ENCODE measurements at regions not wholly inside any gene's neighbourhood (a gene's known extent, or its start where the extent isn't known, plus 50 kb on each side); places are given as distances from the start of the nearest gene placed in this dataset.
A peak's percentile ranks its signal among the peaks of the same experiment; 100 is the strongest.
"Not testable (repeated sequence)": the region's sequence is repeated elsewhere in the genome, so short reads cannot be mapped to it uniquely, and the experiment has no call there.

DNA sequence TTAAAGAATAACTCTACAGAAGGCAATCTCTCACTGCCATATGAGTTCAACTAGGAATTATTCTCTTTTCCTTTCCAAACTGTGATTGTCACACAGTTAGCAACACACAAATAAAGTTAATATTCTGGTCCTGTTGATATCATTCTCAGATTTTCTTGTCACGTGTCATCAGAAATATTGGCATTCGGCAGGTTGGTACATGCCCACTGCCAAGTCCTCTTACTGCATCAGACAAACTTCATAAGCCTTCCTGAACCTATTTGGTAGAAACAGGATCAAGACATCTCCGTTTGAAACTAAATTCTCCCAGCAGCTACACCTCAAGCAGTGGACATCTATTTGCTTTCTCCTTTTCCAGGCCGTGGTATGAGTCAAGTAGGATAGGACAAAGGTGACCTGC is 177.9 kb upstream of the SOX2 start:
- DNase-seq: no peak

- no peak for DNase-seq
Measured at GRCh38 chr3:181530584-181530983, 181.1 kb upstream of the SOX2 start.

- no peak for DNase-seq
Measured at GRCh38 chr3:181521831-181522230, 189.9 kb upstream of the SOX2 start.

DNA sequence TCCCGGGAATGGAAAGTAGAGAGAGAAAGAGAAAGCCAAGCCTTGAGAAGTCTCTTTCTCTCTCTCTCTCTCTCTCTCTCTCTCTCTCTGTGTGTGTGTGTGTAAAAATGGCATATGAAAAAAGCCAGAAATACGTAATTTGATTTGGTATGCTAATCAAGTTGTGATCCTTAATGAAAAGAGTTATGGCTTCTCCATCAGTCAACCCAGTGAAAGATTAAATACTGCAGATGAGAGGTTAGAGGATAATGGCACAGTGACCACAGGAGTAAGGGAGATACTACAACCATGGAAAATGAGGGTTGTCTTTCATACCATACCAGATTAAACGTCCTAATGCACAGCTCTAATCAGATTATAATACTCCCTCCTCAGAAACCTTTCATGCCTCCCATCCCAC is 193.5 kb upstream of the SOX2 start:
- no peak for DNase-seq

- DNase-seq: no peak
Measured at GRCh38 chr3:181512787-181513186, 198.9 kb upstream of the SOX2 start.

DNA sequence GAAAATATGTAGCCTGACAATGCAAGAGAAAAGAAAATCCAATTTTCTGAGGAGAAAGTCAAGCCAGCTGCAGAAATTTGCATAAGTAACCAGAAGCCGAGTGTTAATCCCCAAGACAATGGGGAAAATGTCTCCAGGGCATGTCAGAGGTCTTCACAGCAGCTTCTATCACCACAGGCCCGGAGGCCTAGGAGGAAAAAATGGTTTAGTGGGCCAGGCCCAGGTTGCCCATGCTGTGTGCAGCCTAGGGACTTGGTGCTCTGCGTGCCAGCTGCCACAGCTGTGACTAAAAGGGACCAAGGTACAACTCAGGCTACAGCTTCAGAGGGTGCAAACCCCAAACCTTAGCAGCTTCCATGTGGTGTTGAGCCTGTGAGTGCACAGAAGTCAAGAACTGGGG is 201.2 kb upstream of the SOX2 start:
- DNase-seq: no peak

GRCh38 chr3:181497358-181497757 is 214.4 kb upstream of the SOX2 start:
- no peak for DNase-seq

GRCh38 chr3:181493423-181493822 is 218.3 kb upstream of the SOX2 start:
- DNase-seq: no peak

GRCh38 chr3:181488536-181488935 is 223.2 kb upstream of the SOX2 start:
- DNase-seq: no peak

- DNase-seq: no peak
Measured at GRCh38 chr3:181487236-181487978, 224.3 kb upstream of the SOX2 start.

- DNase-seq: peak; percentile 55 to 60
Measured at GRCh38 chr3:181486141-181486885, 225.4 kb upstream of the SOX2 start.

- no peak for DNase-seq
Measured at GRCh38 chr3:181484026-181484425, 227.7 kb upstream of the SOX2 start.

- not testable (repeated sequence) for DNase-seq
Measured at GRCh38 chr3:181475146-181475545, 236.6 kb upstream of the SOX2 start.

DNA sequence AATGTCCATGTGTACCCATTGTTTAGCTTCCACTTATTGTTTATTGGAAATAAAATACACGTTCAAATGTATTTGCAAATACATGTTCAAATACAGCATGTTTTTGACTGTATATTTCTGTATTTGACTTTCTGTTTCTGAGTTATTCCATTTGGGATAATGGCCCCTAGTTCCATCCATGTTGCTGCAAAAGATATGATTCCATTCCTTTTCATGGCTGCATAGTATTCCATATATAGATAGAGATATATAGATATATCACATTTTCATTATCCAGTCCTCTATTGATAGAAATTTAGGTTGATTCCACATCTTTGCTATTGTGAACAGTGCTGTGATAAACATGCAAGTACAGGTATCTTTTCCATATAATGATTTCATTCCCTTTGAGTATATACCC is 241.4 kb upstream of the SOX2 start:
- no peak for DNase-seq

DNA sequence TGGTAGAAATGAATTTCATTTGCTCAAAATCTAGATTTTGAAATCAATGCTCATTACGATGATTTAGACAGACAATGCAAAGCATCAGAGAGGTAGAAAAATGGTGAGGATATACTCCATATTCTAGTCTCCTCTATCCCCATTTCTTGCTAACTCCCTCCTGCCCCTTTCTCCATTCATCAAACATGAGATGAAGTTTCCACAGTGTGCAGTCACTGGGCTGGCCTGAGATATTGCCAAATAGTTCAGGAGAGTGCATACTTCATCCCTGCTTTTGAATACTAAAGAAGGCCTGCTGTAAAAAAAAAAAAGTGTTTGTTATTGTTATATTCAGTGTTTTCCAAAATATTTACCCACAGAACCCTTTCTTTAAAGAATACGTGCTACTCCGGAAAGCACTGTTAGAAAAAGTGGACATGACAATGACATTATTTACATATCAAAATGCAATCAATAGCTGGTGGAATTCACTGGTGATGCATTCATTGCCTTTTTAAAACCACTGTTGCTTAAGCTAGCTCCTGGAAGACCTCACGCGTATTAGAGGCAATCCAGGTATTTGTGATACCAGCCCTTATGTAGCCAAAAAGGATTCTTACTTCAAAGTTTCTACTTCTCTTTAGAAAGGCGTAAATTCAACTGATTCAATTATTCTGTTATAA is 247.6 kb upstream of the SOX2 start:
- no peak for DNase-seq

DNA sequence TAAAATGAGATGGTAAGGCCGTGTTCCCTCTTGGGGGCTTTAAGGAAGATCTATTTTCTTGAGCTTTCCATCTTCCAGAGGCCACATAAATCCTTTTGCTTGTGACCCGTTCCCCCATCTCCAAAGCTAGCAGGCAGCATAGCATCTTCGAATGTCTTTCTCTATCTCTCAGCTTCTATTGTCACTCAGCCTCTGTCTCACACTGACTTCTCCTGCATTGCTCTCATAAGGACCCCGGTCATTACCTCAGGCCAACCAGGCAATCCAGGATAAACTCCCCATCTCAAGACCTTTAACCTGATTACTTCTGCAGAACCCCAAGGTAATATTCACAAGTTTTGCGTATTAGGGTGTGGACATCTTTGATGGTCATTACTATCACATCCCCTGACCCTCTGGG is 250.3 kb upstream of the SOX2 start:
- no peak for DNase-seq

GRCh38 chr3:181459516-181459915 is 252.2 kb upstream of the SOX2 start:
- no peak for DNase-seq

DNA sequence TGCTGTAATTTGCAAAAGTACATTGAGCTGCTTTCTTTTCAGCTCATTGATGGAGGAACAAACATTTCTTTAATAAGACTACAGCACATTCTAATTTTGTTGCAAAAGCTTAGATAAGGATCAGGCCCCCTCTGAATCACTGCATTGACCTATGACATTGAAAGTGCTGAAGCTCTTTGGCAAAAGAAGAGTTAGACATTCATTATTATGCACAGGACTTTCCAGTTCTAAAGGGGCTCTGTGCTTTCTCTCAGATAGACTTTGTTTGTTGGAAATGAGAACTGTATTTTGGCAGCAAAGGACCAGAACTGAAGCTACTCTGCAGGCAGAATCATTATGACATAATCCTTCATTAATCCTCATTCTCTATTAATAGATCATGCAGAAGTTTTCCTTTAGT is 252.9 kb upstream of the SOX2 start:
- peak; percentile 2 to 12 for DNase-seq

- DNase-seq: no peak
Measured at GRCh38 chr3:181457756-181458155, 254.0 kb upstream of the SOX2 start.

DNA sequence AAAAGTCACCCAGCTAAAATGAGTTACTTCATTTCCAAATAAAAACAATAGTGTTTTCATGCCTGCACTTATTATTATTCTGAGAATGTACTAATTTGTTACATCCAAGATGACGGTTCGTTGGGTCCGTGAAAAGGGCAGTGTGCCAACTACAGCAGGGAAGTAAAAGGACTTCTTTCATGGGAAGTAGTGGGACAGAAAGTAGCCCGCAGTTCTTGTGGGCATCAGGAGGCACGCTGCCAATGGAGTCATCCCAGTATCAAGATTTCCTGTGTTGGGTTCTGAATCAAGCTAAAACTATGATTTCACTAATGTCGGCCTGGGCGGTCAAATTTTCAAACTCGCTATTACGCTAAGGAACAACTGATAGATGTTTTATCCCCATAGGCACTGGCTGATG is 254.5 kb upstream of the SOX2 start:
- DNase-seq: no peak

- DNase-seq: no peak
Measured at GRCh38 chr3:181455276-181455675, 256.4 kb upstream of the SOX2 start.

GRCh38 chr3:181454451-181455027 is 257.2 kb upstream of the SOX2 start:
- no peak for DNase-seq

- no peak for DNase-seq
Measured at GRCh38 chr3:181446741-181447140, 265.0 kb upstream of the SOX2 start.

Data from right lung (tissue), 2 donors.